Endothelial cell of umbilical vein (primary cell): ENCODE measurements at regions not wholly inside any gene's neighbourhood (a gene's known extent, or its start where the extent isn't known, plus 50 kb on each side); places are given as distances from the start of the nearest gene placed in this dataset.

Experiments used
- BruUV-seq: library from RNA; stranded (reverse); fragments of 400-500 nt; replicated peaks from 2 replicates; lab custom pipeline; 2021; lab: Mats Ljungman, UMichigan
- CTCF ChIA-PET: fragments of 300-600, 350-600 bp; sonication (Branson Sonifier 250); formaldehyde crosslinking; loops from one replicate; lab custom pipeline; 2021; ENCODE audit warnings: antibody characterized with exemption, inconsistent platforms; lab: Charles Lee
- POLR2A ChIA-PET: fragments of 300-600, 350-600 bp; sonication (Branson Sonifier 250); formaldehyde crosslinking; loops from one replicate; lab custom pipeline; 2021; ENCODE audit warnings: antibody characterized with exemption, inconsistent platforms; lab: Charles Lee
- DNase-seq: peaks from one replicate; pipeline ENCODE4 v3.0.0-alpha.2; 2011; ENCODE audit warnings: low read depth, low spot score
- FAIRE-seq: peaks from 2 replicates; lab custom pipeline; 2011; peaks lifted over from hg19 to GRCh38; lab: Jason Lieb, UNC
- H2AFZ ChIP-seq: 2 replicates; pipeline ENCODE4 v1.6.0; 2012; ENCODE audit warnings: low read depth, low read length, control low read depth, inconsistent platforms
- H3K27ac ChIP-seq: 2 replicates; pipeline ENCODE4 v1.5.1; 2011; ENCODE audit warnings: low read depth, mild to moderate bottlenecking, control low read depth, low read length, moderate library complexity; ENCODE audit not compliant: insufficient read depth
- H3K27me3 ChIP-seq, 2 experiments: 2 replicates each; pipeline versions ENCODE4 v1.6.0 to v1.6.1; 2011; ENCODE audit warnings: low read length in 2 of 2, mixed read lengths in 1 of 2; ENCODE audit not compliant: control insufficient read depth in 2 of 2, insufficient read depth in 2 of 2
- H3K36me3 ChIP-seq, 2 experiments: 2 replicates in 1 of 2; 3 replicates in 1 of 2; pipeline ENCODE4 v1.5.1; 2011; ENCODE audit warnings: low read length in 2 of 2, mild to moderate bottlenecking in 1 of 2, moderate library complexity in 1 of 2; ENCODE audit not compliant: control insufficient read depth in 2 of 2, insufficient read depth in 2 of 2; ENCODE audit errors: extremely low read depth in 1 of 2
- H3K4me1 ChIP-seq: 3 replicates; pipeline ENCODE4 v1.5.1; 2011; ENCODE audit warnings: mild to moderate bottlenecking, low read length; ENCODE audit not compliant: control insufficient read depth, insufficient read depth; ENCODE audit errors: extremely low read depth
- H3K4me2 ChIP-seq: 2 replicates; pipeline ENCODE4 v1.6.1; 2011; ENCODE audit warnings: low read length, control low read depth, mixed read lengths; ENCODE audit not compliant: insufficient read depth
- H3K4me3 ChIP-seq, 3 experiments: fragments of 200-600 bp in 1 of 3; sonication (generic), shearing (Covaris generic) in 1 of 3; replicated peaks in 1 of 3; 2 replicates each; pipeline ENCODE4 v1.5.1; 2011 to 2016; ENCODE audit warnings: control low read depth in 3 of 3, low read length in 3 of 3, mild to moderate bottlenecking in 2 of 3, inconsistent platforms in 1 of 3, low read depth in 1 of 3, moderate library complexity in 1 of 3; ENCODE audit not compliant: insufficient read depth in 1 of 3
- H3K79me2 ChIP-seq: 2 replicates; pipeline ENCODE4 v1.6.0; 2012; ENCODE audit warnings: low read length, inconsistent platforms; ENCODE audit not compliant: control insufficient read depth, insufficient read depth
- H3K9ac ChIP-seq: replicated peaks from 2 replicates; pipeline ENCODE3; 2011; ENCODE audit warnings: low read length, control low read depth; ENCODE audit not compliant: insufficient read depth; ENCODE audit errors: extremely low read depth
- H3K9me1 ChIP-seq: replicated peaks from 3 replicates; pipeline ENCODE4 v1.6.0; 2011; ENCODE audit warnings: mild to moderate bottlenecking, low read length; ENCODE audit not compliant: control insufficient read depth, insufficient read depth; ENCODE audit errors: extremely low read depth
- H3K9me3 ChIP-seq: replicated peaks from 2 replicates; pipeline ENCODE4 v1.5.1; 2012; ENCODE audit warnings: low read length, inconsistent platforms; ENCODE audit not compliant: control insufficient read depth, insufficient read depth
- H4K20me1 ChIP-seq: replicated peaks from 2 replicates; pipeline ENCODE3; 2011; ENCODE audit warnings: mild to moderate bottlenecking, low read length; ENCODE audit not compliant: control insufficient read depth, insufficient read depth; ENCODE audit errors: extremely low read depth
- CTCF ChIP-seq, 2 donors: IDR thresholded peaks; 1 replicate in 1 of 2; 2 replicates in 1 of 2; pipeline ENCODE4 v1.5.1; 2011; ENCODE audit warnings: low read length in 2 of 2, mild to moderate bottlenecking in 2 of 2, moderate library complexity in 2 of 2, control low read depth in 1 of 2, inconsistent platforms in 1 of 2, low read depth in 1 of 2; ENCODE audit not compliant: insufficient read depth in 1 of 2; ENCODE audit errors: extremely low read depth in 1 of 2
- EZH2 ChIP-seq: IDR thresholded peaks from 2 replicates; pipeline ENCODE4 v1.6.1; 2012; ENCODE audit warnings: borderline replicate concordance, low read depth, mild to moderate bottlenecking, moderate library complexity, low read length, inconsistent platforms; ENCODE audit not compliant: severe bottlenecking
- FOS ChIP-seq: IDR thresholded peaks from 2 replicates; pipeline ENCODE4 v1.6.1; 2011; ENCODE audit warnings: mild to moderate bottlenecking, low read length, moderate library complexity, borderline replicate concordance; ENCODE audit not compliant: insufficient read depth
- GATA2 ChIP-seq: IDR thresholded peaks from 2 replicates; pipeline ENCODE4 v1.7.0; 2011; ENCODE audit warnings: low read depth, mild to moderate bottlenecking, moderate library complexity, mixed read lengths, low read length; ENCODE audit not compliant: insufficient read length, insufficient read depth
- JUN ChIP-seq: IDR thresholded peaks from 2 replicates; pipeline ENCODE4 v1.6.1; 2011; ENCODE audit warnings: borderline replicate concordance, low read depth; ENCODE audit not compliant: insufficient read length, insufficient read depth
- MAX ChIP-seq: IDR thresholded peaks from 2 replicates; pipeline ENCODE4 v1.6.1; 2011; ENCODE audit not compliant: insufficient read depth, insufficient read length
- MYC ChIP-seq: IDR thresholded peaks from one replicate; pipeline ENCODE4 v1.6.1; 2011; ENCODE audit warnings: mild to moderate bottlenecking, low read depth, low read length
- POLR2A ChIP-seq: IDR thresholded peaks from 2 replicates; pipeline ENCODE4 v1.6.1; 2012; ENCODE audit warnings: low read depth, mild to moderate bottlenecking, control low read depth, low read length
- POLR2AphosphoS5 ChIP-seq: IDR thresholded peaks from 2 replicates; pipeline ENCODE4 v1.6.1; 2012; ENCODE audit warnings: low read depth, mild to moderate bottlenecking, control low read depth, low read length, moderate library complexity; ENCODE audit not compliant: insufficient read depth
- dilution Hi-C: fragments of 300-500 bp; cut with MboI; formaldehyde crosslinking; loops from one replicate; pipeline ENCODE4 v1.15.0; 2019; ENCODE audit warnings: low sequenced_read_pairs; ENCODE audit not compliant: extremely low pct_ligation_motif_present
- intact Hi-C: fragments of 100-400 bp; cut with micrococcal nuclease; formaldehyde crosslinking; loops from one replicate; pipeline ENCODE4 v1.10.0; 2022

DNA sequence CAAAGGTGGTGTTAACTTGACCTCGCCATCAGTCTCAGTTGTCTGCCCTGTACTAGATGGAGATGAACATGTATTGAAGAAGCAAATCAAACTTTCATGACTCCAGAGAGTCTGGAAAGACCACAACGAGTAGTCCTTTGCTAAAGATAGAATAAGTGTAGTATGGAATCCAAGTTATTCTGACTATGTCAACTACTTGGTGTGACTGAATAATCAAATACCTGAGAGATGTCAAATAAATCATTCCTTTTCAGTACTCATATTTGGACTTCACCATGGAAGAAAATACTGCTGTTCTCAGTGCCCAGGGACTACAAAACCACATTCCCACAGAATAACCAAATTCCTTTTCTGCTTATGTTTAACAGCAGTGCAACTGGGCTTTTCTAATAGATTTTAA is 161.2 kb upstream of the SPRY1 start:
- no peak for FAIRE-seq
- H3K4me2 ChIP-seq: no peak overlapping the region
- dilution Hi-C loops: no loop called here

More for the DNA sequence above, 161.2 kb upstream of the SPRY1 start:
- H3K79me2 ChIP-seq: no peaks in the 10 kb centered on the region
- H3K27ac ChIP-seq: no peak overlapping the region
- H3K9me3 ChIP-seq: no peaks in the 10 kb centered on the region
- ChIA-PET CTCF (no interaction called here), POLR2A (no interaction called here)
- TF ChIP-seq MYC (no peak), POLR2A (no peak), GATA2 (no peak), POLR2AphosphoS5 (no peak), CTCF (IDR thresholded peaks at IDR 0.05; ENCODE audit: extremely low read depth in 1 of 2, insufficient read depth in 1 of 2, low read depth in 1 of 2, low read length in 2 of 2) (no peak), EZH2 (no peak), MAX (no peak), JUN (no peak), FOS (no peak)
- H4K20me1 ChIP-seq: no peaks in the 10 kb centered on the region
- DNase-seq: no peak
- peaks cover 6% of the 10 kb centered on the region for H3K4me1 ChIP-seq
- no TSS peak for BruUV-seq
- no peak overlapping the region for H3K4me3 ChIP-seq
- no peaks in the 10 kb centered on the region for H3K36me3 ChIP-seq
- intact Hi-C loops: no loop called here
- no peak overlapping the region for H3K9ac ChIP-seq
- H2AFZ ChIP-seq: no peak overlapping the region
- no peaks in the 10 kb centered on the region for H3K9me1 ChIP-seq
- H3K27me3 ChIP-seq: no peaks in the 10 kb centered on the region
